ENCODE measurements at regions not wholly inside any gene's neighbourhood (a gene's known extent, or its start where the extent isn't known, plus 50 kb on each side); places are given as distances from the start of the nearest gene placed in this dataset.

DNA sequence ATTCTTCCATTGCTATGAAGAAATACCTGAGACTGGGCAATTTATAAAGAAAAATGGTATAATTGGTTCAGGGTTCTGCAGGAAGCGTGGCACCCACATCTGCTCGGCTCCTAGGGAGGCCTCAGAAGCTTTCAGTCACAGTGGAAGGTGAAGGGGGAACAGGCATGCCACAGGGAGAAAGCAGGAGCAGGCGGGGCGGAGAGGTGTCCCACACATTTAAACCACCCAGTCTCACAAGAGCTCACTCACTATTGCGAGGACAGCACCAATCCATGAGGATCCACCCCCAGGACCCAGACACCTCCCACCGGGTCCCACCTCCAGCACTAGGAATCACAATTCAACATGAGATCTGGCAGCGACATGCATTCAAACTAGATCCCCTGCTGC is 56.0 kb upstream of the C14orf180 start:
- Histone ChIP-seq H3K36me3 (ENCODE audit: insufficient read depth, low read length) (no peaks in the 10 kb centered on the region), H2AFZ (ENCODE audit: low read length, unreplicated experiment) (no peak overlapping the region), H3K27me3 (ENCODE audit: insufficient read depth, low read length) (peaks cover 8% of the 10 kb centered on the region; the same call in 1 of the 2 replicates), H3K27ac (ENCODE audit: low read depth, low read length) (no peak overlapping the region), H3K4me1 (ENCODE audit: control insufficient read depth, insufficient read depth, low read length, unreplicated experiment) (no peaks in the 10 kb centered on the region), H3K79me2 (ENCODE audit: control insufficient read depth, insufficient read depth, low read length, unreplicated experiment) (no peaks in the 10 kb centered on the region), H3K4me3 (ENCODE audit: low read depth, low read length) (no peak overlapping the region)

GRCh38 chr14:104524726-104525125 is 54.8 kb upstream of the C14orf180 start:
- no peaks in the 10 kb centered on the region for H3K4me1 ChIP-seq (ENCODE audit: control insufficient read depth, insufficient read depth, low read length, unreplicated experiment)
- no peak overlapping the region for H3K4me3 ChIP-seq (ENCODE audit: low read depth, low read length)
- H3K36me3 ChIP-seq (ENCODE audit: insufficient read depth, low read length): no peaks in the 10 kb centered on the region
- peaks cover 14% of the 10 kb centered on the region; the same call in 1 of the 2 replicates for H3K27me3 ChIP-seq (ENCODE audit: insufficient read depth, low read length)
- H3K79me2 ChIP-seq (ENCODE audit: control insufficient read depth, insufficient read depth, low read length, unreplicated experiment): no peaks in the 10 kb centered on the region
- no peak overlapping the region for H2AFZ ChIP-seq (ENCODE audit: low read length, unreplicated experiment)
- H3K27ac ChIP-seq (ENCODE audit: low read depth, low read length): no peak overlapping the region

DNA sequence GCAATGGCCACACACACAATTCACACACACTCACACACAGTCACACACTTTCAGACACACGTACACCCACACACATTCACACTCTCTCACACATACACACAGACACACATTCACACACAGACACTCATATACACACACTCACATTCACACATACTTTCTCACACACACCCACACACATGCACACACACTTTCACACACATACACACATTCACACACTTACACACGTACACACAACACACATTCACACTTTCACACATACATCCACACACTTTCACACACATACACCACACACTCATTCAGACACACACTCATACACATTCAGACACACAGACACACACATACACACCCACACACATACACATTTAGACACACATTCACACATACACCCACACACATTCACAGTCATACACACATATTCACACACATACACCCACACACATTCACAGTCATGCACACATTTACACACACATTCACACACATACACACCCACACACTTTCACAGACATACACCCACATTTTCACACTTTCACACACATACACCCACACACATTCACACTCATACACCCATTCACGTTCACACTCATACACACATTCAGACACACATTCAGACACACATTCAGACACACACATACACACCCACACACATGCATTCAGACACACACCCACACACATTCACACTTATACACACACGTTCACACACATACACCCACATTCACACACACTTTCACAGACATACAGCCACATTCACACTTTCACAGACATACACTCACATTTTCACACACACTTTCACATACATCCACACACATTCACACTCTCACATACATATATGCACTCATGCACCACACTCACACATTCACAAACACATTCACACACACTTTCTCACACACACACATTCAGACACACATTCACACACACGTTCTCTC is 52.6 kb upstream of the C14orf180 start:
- Histone ChIP-seq H3K36me3 (ENCODE audit: insufficient read depth, low read length) (no peaks in the 10 kb centered on the region), H3K4me3 (ENCODE audit: low read depth, low read length) (no peak overlapping the region), H3K79me2 (ENCODE audit: control insufficient read depth, insufficient read depth, low read length, unreplicated experiment) (no peaks in the 10 kb centered on the region), H3K27me3 (ENCODE audit: insufficient read depth, low read length) (peaks cover 24% of the 10 kb centered on the region), H3K4me1 (ENCODE audit: control insufficient read depth, insufficient read depth, low read length, unreplicated experiment) (no peaks in the 10 kb centered on the region), H2AFZ (ENCODE audit: low read length, unreplicated experiment) (no peak overlapping the region), H3K27ac (ENCODE audit: low read depth, low read length) (no peak overlapping the region)

DNA sequence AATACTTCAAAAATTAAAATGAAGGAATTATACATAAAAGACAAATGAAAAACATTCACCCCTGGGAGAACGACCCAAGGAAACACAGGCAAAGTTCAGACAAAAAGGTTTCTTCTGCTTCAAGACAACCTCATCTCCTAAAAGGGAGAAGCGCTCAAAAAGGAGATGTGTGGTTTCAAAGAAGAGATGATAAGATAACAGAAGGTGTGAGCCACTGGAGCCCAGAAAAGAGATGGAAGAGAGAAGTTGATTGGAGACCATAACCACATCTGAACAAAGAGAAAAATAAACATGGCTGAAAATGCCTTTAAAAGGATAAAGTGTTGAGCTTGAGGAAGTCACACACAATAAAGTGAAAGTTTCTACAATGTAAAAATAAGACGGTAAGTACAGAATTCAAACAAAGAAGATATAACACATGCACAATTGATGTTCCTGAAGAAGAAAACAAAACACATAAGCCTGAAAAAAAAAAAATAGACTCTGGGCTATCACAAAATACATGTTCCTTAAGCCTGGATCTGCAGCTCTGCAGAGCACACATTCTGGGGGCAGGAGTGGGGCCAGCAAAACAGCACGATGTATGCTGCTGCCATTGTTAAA is 51.6 kb upstream of the C14orf180 start:
- H3K36me3 ChIP-seq (ENCODE audit: insufficient read depth, low read length): no peaks in the 10 kb centered on the region
- H3K27me3 ChIP-seq (ENCODE audit: insufficient read depth, low read length): peaks cover 31% of the 10 kb centered on the region
- no peaks in the 10 kb centered on the region for H3K79me2 ChIP-seq (ENCODE audit: control insufficient read depth, insufficient read depth, low read length, unreplicated experiment)
- no peak overlapping the region for H3K27ac ChIP-seq (ENCODE audit: low read depth, low read length)
- no peak overlapping the region for H2AFZ ChIP-seq (ENCODE audit: low read length, unreplicated experiment)
- no peak overlapping the region for H3K4me3 ChIP-seq (ENCODE audit: low read depth, low read length)
- H3K4me1 ChIP-seq (ENCODE audit: control insufficient read depth, insufficient read depth, low read length, unreplicated experiment): no peaks in the 10 kb centered on the region

DNA sequence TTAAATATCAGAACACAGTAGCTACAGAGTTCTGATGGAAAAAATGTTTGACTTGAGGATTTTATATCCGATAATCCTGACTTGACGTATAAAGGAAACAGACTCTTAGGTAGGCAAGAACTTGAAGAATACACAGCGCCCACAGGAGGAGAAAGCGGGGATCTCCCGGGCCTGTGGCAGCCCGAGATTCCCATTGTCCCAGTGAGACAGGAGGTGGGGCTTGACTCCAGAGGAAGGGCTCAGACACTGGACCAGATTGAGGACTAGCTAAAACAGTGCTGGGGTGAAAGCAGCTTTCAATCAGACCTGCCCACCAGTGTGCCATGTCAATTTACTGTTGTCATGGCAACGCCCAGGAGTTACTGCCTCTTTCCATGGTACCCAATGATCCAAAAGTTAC is 51.1 kb upstream of the C14orf180 start:
- Histone ChIP-seq H3K4me1 (ENCODE audit: control insufficient read depth, insufficient read depth, low read length, unreplicated experiment) (no peaks in the 10 kb centered on the region), H3K79me2 (ENCODE audit: control insufficient read depth, insufficient read depth, low read length, unreplicated experiment) (no peaks in the 10 kb centered on the region), H3K36me3 (ENCODE audit: insufficient read depth, low read length) (no peaks in the 10 kb centered on the region), H3K27me3 (ENCODE audit: insufficient read depth, low read length) (peaks cover 31% of the 10 kb centered on the region), H2AFZ (ENCODE audit: low read length, unreplicated experiment) (no peak overlapping the region), H3K4me3 (ENCODE audit: low read depth, low read length) (no peak overlapping the region), H3K27ac (ENCODE audit: low read depth, low read length) (no peak overlapping the region)

All from ACC112 (cell line).